Type B pancreatic cell (in vitro differentiated cells): ENCODE measurements at regions not wholly inside any gene's neighbourhood (a gene's known extent, or its start where the extent isn't known, plus 50 kb on each side); places are given as distances from the start of the nearest gene placed in this dataset.
"Not testable (repeated sequence)": the region's sequence is repeated elsewhere in the genome, so short reads cannot be mapped to it uniquely, and the experiment has no call there.

Source experiments
- DNase-seq: peaks from one replicate; pipeline ENCODE4 v3.0.0; 2021; ENCODE audit warnings: mixed read lengths; ENCODE audit not compliant: unreplicated experiment; ENCODE audit errors: extremely low spot score
- H3K27ac Mint-ChIP-seq: 2 replicates; pipeline ENCODE4 v1.8.0; 2021; ENCODE audit warnings: mild to moderate bottlenecking, mixed read lengths
- H3K27me3 Mint-ChIP-seq: 2 replicates; pipeline ENCODE4 v1.8.0; 2021; ENCODE audit warnings: mixed read lengths
- H3K36me3 Mint-ChIP-seq: 2 replicates; pipeline ENCODE4 v1.8.0; 2021; ENCODE audit warnings: mixed read lengths
- H3K4me1 Mint-ChIP-seq: one replicate; pipeline ENCODE4 v1.8.0; 2021; ENCODE audit warnings: mixed read lengths; ENCODE audit not compliant: unreplicated experiment
- H3K4me3 Mint-ChIP-seq: 2 replicates; pipeline ENCODE4 v1.8.0; 2021; ENCODE audit warnings: mild to moderate bottlenecking, mixed read lengths
- H3K9me3 Mint-ChIP-seq: 2 replicates; pipeline ENCODE4 v1.8.0; 2021; ENCODE audit warnings: mixed read lengths
- CTCF ChIP-seq: fragments of 200-600 bp; sonication (generic); conservative IDR thresholded peaks from 2 replicates; pipeline ENCODE4 v1.5.0; 2021; ENCODE audit warnings: antibody characterized with exemption, mild to moderate bottlenecking

GRCh38 chr12:47478426-47478825, 227.4 kb downstream of the RPAP3 start:
- Mint-ChIP-seq H3K4me1 (no peaks in the 10 kb centered on the region), H3K27me3 (peaks cover 22% of the 10 kb centered on the region), H3K9me3 (peaks cover 10% of the 10 kb centered on the region), H3K4me3 (no peak overlapping the region), H3K27ac (no peak overlapping the region), H3K36me3 (no peaks in the 10 kb centered on the region)
- no peak for DNase-seq
- TF ChIP-seq CTCF, result no peak

- TF ChIP-seq CTCF, result no peak
- no peak overlapping the region for H3K4me3 Mint-ChIP-seq
- no peak for DNase-seq
- no peaks in the 10 kb centered on the region for H3K36me3 Mint-ChIP-seq
- H3K4me1 Mint-ChIP-seq, result no peaks in the 10 kb centered on the region
- H3K9me3 Mint-ChIP-seq, result peaks cover 11% of the 10 kb centered on the region
- H3K27ac Mint-ChIP-seq, result no peak overlapping the region
- H3K27me3 Mint-ChIP-seq, result peaks cover 4% of the 10 kb centered on the region
Observed at GRCh38 chr12:47473091-47473490, 232.7 kb downstream of the RPAP3 start.

GRCh38 chr12:47470349-47470748, 235.5 kb downstream of the RPAP3 start:
- not testable (repeated sequence) for H3K4me1 Mint-ChIP-seq, H3K27ac Mint-ChIP-seq, H3K9me3 Mint-ChIP-seq, DNase-seq, H3K36me3 Mint-ChIP-seq, H3K27me3 Mint-ChIP-seq, H3K4me3 Mint-ChIP-seq

- not testable (repeated sequence) for H3K9me3 Mint-ChIP-seq, H3K27me3 Mint-ChIP-seq, DNase-seq, H3K4me1 Mint-ChIP-seq, H3K4me3 Mint-ChIP-seq, H3K27ac Mint-ChIP-seq, H3K36me3 Mint-ChIP-seq
Observed at GRCh38 chr12:47463918-47464317, 241.9 kb downstream of the RPAP3 start.

- Mint-ChIP-seq H3K9me3 (peaks cover 9% of the 10 kb centered on the region), H3K27ac (no peak overlapping the region), H3K36me3 (no peaks in the 10 kb centered on the region), H3K27me3 (peaks cover 19% of the 10 kb centered on the region), H3K4me1 (no peaks in the 10 kb centered on the region), H3K4me3 (no peak overlapping the region)
- no peak for TF ChIP-seq CTCF
- DNase-seq, result no peak
Observed at GRCh38 chr12:47458279-47458678, 247.6 kb downstream of the RPAP3 start.

GRCh38 chr12:47449797-47450196, 256.0 kb downstream of the RPAP3 start:
- DNase-seq, result no peak
- Mint-ChIP-seq H3K4me1 (no peaks in the 10 kb centered on the region), H3K36me3 (no peaks in the 10 kb centered on the region), H3K27ac (no peak overlapping the region), H3K9me3 (no peaks in the 10 kb centered on the region), H3K4me3 (no peak overlapping the region), H3K27me3 (peaks cover 20% of the 10 kb centered on the region)
- no peak for TF ChIP-seq CTCF

GRCh38 chr12:47442310-47442709, 263.5 kb downstream of the RPAP3 start:
- DNase-seq, result no peak
- no peak for TF ChIP-seq CTCF
- H3K9me3 Mint-ChIP-seq, result peaks cover 15% of the 10 kb centered on the region
- no peak overlapping the region for H3K27ac Mint-ChIP-seq
- no peak overlapping the region for H3K4me3 Mint-ChIP-seq
- H3K4me1 Mint-ChIP-seq, result no peaks in the 10 kb centered on the region
- no peaks in the 10 kb centered on the region for H3K27me3 Mint-ChIP-seq
- no peaks in the 10 kb centered on the region for H3K36me3 Mint-ChIP-seq
